GM18861 (cell line): ENCODE measurements at regions not wholly inside any gene's neighbourhood (a gene's known extent, or its start where the extent isn't known, plus 50 kb on each side); places are given as distances from the start of the nearest gene placed in this dataset.
"Not testable (repeated sequence)": the region's sequence is repeated elsewhere in the genome, so short reads cannot be mapped to it uniquely, and the experiment has no call there.

Experiments
- ATAC-seq: cut with Tn5 transposase; IDR thresholded peaks from one replicate; pipeline ENCODE4 v1.9.1; 2021; ENCODE audit not compliant: unreplicated experiment

GRCh38 chr5:9761706-9762105, 131.6 kb upstream of the TAS2R1 start:
- no peak for ATAC-seq

DNA sequence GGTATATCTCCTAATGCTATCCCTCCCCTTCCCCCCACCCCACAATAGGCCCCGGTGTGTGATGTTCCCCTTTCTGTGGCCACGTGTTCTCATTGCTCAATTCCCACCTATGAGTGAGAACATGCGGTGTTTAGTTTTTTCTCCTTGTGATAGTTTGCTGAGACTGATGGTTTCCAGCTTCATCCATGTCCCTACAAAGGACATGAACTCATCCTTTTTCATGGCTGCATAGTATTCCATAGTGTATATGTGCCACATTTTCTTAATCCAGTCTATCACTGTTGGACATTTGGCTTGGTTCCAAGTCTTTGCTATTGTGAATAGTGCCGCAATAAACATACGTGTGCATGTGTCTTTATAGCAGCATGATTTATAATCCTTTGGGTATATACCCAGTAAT, 122.5 kb upstream of the TAS2R1 start:
- ATAC-seq, result not testable (repeated sequence)

DNA sequence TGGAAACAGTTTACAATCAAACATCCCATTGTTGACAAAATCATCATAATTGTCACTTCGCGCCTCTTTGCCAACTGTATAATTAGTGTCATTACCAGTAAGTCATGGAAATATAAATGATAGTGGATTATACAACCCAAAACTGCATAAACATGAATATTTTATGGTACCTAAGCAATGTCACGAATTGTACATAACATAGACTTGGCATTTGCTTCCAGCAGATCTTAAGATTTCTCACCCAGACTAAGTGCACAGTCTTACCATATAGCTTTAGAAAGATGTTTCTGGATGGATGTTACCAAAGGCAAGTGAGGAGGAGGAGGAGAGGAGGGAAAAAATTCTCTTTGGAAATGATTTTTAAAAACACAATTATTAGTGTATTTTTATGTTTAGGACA, 113.4 kb upstream of the TAS2R1 start:
- no peak for ATAC-seq

DNA sequence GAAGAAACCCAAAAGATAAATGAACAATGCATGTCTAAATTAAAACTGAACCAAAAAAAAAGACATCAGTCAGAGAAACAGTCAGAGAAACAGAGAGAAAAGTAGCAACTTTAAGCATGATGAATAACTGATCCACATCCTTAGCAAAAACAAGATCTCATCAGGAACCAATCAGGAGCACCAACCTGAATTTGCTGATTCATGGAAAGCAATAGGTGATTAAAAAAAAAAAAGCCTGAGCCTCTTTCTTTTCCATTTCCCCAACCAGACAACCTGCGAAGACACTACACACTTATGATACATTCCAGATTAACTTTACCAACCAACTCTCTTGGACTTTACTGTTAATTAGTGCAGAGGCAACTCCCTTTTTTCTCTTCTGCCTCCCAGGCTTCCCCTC, 112.7 kb upstream of the TAS2R1 start:
- ATAC-seq, result no peak

DNA sequence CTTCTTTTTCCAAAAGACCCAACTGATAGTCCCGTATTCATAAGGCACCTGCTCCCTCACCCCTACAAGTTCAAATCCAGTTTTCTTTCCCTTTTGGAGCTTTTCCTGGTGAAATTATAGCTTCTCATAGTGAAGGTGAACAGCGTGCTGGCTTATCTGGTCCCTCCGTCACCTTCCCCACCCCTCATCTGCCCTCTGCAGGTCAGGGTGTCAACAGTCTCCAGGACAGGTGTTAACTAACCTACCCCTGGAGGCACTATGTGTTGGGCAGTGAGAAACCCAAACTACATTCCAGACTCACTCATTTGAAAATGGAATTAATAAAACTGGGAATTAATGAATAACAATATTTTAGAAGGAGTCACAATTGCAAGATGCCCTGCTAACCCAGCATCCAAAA, 109.0 kb upstream of the TAS2R1 start:
- ATAC-seq, result no peak

DNA sequence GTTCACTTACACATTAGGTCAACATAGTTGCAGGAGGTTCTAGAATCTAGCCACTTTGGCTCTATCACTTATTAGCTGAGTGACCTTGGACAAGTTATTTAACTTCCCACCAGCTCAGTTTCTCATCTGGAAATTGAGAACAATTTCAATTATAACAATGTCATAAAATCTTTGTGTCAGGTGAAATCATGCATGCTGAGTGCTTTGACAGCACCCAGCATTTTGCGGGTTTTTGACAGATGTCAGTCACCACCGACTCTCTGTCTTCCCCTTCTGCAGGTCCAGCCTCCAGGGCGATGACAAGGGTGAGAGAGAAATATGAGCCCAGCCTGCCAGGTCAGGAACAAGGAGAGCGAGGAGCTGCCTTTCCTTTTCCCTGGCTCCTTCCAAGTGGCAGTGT, 107.1 kb upstream of the TAS2R1 start:
- no peak for ATAC-seq

DNA sequence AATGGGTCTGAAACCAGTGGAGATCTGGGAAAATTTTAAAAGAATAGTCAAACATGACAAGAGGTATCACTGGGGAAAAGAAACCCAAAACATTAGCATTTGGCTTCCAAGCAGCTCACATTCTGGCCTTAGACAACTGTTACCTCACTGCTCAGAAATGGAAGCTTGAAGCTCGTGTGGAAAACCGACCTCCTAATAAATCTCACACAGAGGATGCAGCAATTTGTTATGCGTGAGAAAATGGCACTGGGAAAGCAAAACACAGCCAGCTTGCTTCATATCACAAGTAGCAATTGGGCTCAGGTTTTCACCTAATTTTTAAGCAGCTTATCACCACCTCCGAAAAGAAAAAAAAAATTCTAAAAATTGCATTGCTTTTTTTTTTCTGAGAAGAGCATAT, 103.3 kb upstream of the TAS2R1 start:
- ATAC-seq, result no peak

GRCh38 chr5:9731159-9731558, 101.0 kb upstream of the TAS2R1 start:
- ATAC-seq, result no peak

DNA sequence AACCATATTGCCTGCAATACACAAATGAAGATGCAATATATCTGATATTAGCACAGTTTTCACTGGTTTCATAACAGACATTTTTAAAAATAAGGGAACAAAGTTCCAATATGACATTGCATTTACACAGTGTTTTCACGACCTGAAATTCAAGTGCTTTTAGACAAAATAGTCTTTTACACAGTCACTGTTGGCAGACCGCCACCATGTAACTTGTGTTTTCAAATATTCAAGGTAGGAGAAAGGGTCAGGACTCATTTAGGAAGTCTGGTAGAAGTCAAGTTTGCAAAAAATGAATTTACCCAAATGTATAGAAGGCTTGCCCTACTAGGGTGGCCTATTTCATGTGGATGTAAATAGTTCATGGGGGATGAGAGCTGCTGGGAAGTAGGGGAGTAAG, 98.1 kb upstream of the TAS2R1 start:
- no peak for ATAC-seq

DNA sequence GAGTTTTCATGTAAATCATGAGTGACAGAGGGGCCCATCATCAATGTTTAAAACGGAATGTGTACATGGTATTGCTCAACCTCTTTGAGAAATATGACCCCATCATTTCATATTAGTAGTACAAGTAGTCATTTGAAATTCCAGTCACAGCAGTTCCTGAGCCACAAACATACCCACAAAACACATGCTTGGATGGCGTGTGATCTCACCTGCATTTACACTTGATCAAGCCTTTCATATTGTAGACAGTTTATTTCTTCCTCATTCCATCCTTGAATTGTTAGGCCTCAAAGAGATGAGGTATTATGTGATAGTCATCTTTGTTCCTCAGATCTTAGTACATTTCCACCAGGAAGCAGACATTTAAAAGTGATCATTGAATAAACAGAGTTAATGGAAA, 96.8 kb upstream of the TAS2R1 start:
- no peak for ATAC-seq

- ATAC-seq, result not testable (repeated sequence)
These were observed 95.1 kb upstream of the TAS2R1 start for GRCh38 chr5:9725265-9725664.

GRCh38 chr5:9724707-9725106, 94.6 kb upstream of the TAS2R1 start:
- no peak for ATAC-seq

GRCh38 chr5:9722601-9723180, 92.5 kb upstream of the TAS2R1 start:
- ATAC-seq, result no peak

- no peak for ATAC-seq
These were observed 91.0 kb upstream of the TAS2R1 start for GRCh38 chr5:9721161-9721560.

GRCh38 chr5:9720361-9720760, 90.2 kb upstream of the TAS2R1 start:
- no peak for ATAC-seq

- peak; percentile 92 for ATAC-seq
These were observed 86.7 kb upstream of the TAS2R1 start for GRCh38 chr5:9716838-9717281.

DNA sequence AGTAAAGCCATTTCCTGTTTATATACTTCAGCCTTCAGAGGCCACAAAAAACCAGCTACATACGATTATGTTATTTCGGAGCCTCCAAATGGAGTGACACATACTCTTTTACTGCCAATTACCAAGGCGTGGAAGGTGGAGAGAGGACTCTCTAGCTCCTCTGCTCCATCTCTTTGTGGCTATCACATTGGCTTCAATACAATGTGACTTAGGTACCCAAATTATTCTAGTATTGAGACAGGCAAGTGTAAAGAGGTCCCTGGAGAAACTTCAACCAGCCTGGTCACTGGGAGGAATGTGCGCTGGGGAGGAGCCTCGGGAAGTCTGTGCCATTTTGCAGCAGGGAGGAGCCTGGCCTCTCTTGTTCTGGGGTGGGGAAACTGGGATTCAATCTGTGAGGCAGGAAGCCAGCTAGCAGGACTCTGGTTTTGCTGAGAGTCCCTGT, 85.8 kb upstream of the TAS2R1 start:
- ATAC-seq, result no peak

GRCh38 chr5:9713959-9714586, 83.9 kb upstream of the TAS2R1 start:
- ATAC-seq, result no peak

GRCh38 chr5:9713356-9713755, 83.2 kb upstream of the TAS2R1 start:
- no peak for ATAC-seq

GRCh38 chr5:9712911-9713310, 82.8 kb upstream of the TAS2R1 start:
- ATAC-seq, result no peak

- no peak for ATAC-seq
These were observed 82.4 kb upstream of the TAS2R1 start for GRCh38 chr5:9712506-9712905.

DNA sequence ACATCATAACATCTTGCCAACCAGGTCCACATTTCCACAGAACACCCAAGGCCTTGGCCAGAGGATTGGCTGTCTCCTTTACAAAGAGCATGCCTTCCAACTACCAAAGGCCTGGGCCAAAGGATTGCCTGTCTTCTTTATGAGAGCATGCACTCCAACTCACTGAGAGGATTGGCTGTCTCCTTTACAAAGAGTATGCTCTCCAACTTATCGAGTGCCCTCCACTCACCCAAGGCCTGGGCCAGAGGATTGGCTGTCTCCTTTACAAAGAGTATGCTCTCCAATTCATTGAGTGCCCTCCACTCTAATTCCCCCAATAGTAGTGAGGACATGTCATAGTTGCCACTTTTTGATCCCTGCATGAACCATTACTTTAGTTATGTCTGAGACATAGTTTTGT, 79.9 kb upstream of the TAS2R1 start:
- ATAC-seq, result no peak
